ENCODE measurements at regions not wholly inside any gene's neighbourhood (a gene's known extent, or its start where the extent isn't known, plus 50 kb on each side); places are given as distances from the start of the nearest gene placed in this dataset.
A peak's percentile ranks its signal among the peaks of the same experiment; 100 is the strongest.

GRCh38 chr2:180124273-180125139 is 117.4 kb upstream of the CWC22 start:
- H3K4me1 Mint-ChIP-seq = peaks cover 0 to 5% of the 10 kb centered on the region in 2 donors
- no peak overlapping the region for H3K27ac Mint-ChIP-seq
- Histone ChIP-seq H3K4me1 (ENCODE audit: control insufficient read depth, insufficient read depth, low read length) (no peaks in the 10 kb centered on the region), H3K4me3 (ENCODE audit: low read length) (no peak overlapping the region), H3K27me3 (ENCODE audit: control insufficient read depth, insufficient read depth, low read length) (no peaks in the 10 kb centered on the region), H3K27ac (ENCODE audit: low read length) (no peak overlapping the region), H3K36me3 (ENCODE audit: control insufficient read depth, insufficient read depth, low read length) (no peaks in the 10 kb centered on the region), H3K9me3 (ENCODE audit: control insufficient read depth, insufficient read depth, low read length) (no peaks in the 10 kb centered on the region)
- TF ChIP-seq CTCF (IDR thresholded peaks at IDR 0.05) = peak; percentile 51
- peak in 1 of 2 donors; percentile 66 for DNase-seq
- H3K9me3 Mint-ChIP-seq = no peaks in the 10 kb centered on the region
- H3K36me3 Mint-ChIP-seq = no peaks in the 10 kb centered on the region
- intact Hi-C loops (cut with micrococcal nuclease) = loop anchor here (1.0 kb wide), 1 partner anchor 934 kb away; no protein-coding TSS in a partner anchor
- H3K4me3 Mint-ChIP-seq = no peak overlapping the region
- peak in 2 of 3 donors; percentile 46 to 60 for ATAC-seq
- WGBS (ENCODE audit: insufficient coverage) = 60% methylated on average over 4 of the region's 8 CpGs
- peaks cover under 1 to 17% of the 10 kb centered on the region in 2 donors for H3K27me3 Mint-ChIP-seq (ENCODE audit: low read depth in 2 of 2)

- intact Hi-C loops (cut with micrococcal nuclease) = no loop called here
- Mint-ChIP-seq H3K4me3 (no peak overlapping the region), H3K27ac (no peak overlapping the region), H3K27me3 (ENCODE audit: low read depth in 2 of 2) (peaks cover 3 to 13% of the 10 kb centered on the region in 2 donors), H3K36me3 (no peaks in the 10 kb centered on the region), H3K4me1 (peaks cover 0 to 5% of the 10 kb centered on the region in 2 donors), H3K9me3 (no peaks in the 10 kb centered on the region)
- H3K4me1 ChIP-seq (ENCODE audit: control insufficient read depth, insufficient read depth, low read length) = no peaks in the 10 kb centered on the region
- H3K4me3 ChIP-seq (ENCODE audit: low read length) = no peak overlapping the region
- H3K27me3 ChIP-seq (ENCODE audit: control insufficient read depth, insufficient read depth, low read length) = no peaks in the 10 kb centered on the region
- H3K9me3 ChIP-seq (ENCODE audit: control insufficient read depth, insufficient read depth, low read length) = no peaks in the 10 kb centered on the region
- H3K36me3 ChIP-seq (ENCODE audit: control insufficient read depth, insufficient read depth, low read length) = no peaks in the 10 kb centered on the region
- ATAC-seq (no peak), DNase-seq (no peak)
- WGBS (ENCODE audit: insufficient coverage) = 85% methylated on average over 2 of the region's 2 CpGs
- H3K27ac ChIP-seq (ENCODE audit: low read length) = no peak overlapping the region
- TF ChIP-seq CTCF (IDR thresholded peaks at IDR 0.05) = no peak
These were observed 115.8 kb upstream of the CWC22 start for GRCh38 chr2:180122874-180123273.

GRCh38 chr2:180115675-180116074 is 108.6 kb upstream of the CWC22 start:
- intact Hi-C loops (cut with micrococcal nuclease) = no loop called here
- Mint-ChIP-seq H3K9me3 (no peaks in the 10 kb centered on the region), H3K27me3 (ENCODE audit: low read depth in 2 of 2) (peaks cover 7 to 10% of the 10 kb centered on the region in 2 donors), H3K27ac (no peak overlapping the region), H3K36me3 (no peaks in the 10 kb centered on the region), H3K4me3 (no peak overlapping the region), H3K4me1 (no peaks in the 10 kb centered on the region)
- no peak for TF ChIP-seq CTCF (IDR thresholded peaks at IDR 0.05)
- Histone ChIP-seq H3K36me3 (ENCODE audit: control insufficient read depth, insufficient read depth, low read length) (no peaks in the 10 kb centered on the region), H3K27me3 (ENCODE audit: control insufficient read depth, insufficient read depth, low read length) (no peaks in the 10 kb centered on the region), H3K27ac (ENCODE audit: low read length) (no peak overlapping the region), H3K9me3 (ENCODE audit: control insufficient read depth, insufficient read depth, low read length) (no peaks in the 10 kb centered on the region), H3K4me1 (ENCODE audit: control insufficient read depth, insufficient read depth, low read length) (no peaks in the 10 kb centered on the region), H3K4me3 (ENCODE audit: low read length) (no peak overlapping the region)
- WGBS (ENCODE audit: insufficient coverage) = 95% methylated on average over 1 of the region's 2 CpGs
- ATAC-seq = no peak
- no peak for DNase-seq

Data from natural killer cell (primary cell).